ENCODE measurements at regions not wholly inside any gene's neighbourhood (a gene's known extent, or its start where the extent isn't known, plus 50 kb on each side); places are given as distances from the start of the nearest gene placed in this dataset.

DNA sequence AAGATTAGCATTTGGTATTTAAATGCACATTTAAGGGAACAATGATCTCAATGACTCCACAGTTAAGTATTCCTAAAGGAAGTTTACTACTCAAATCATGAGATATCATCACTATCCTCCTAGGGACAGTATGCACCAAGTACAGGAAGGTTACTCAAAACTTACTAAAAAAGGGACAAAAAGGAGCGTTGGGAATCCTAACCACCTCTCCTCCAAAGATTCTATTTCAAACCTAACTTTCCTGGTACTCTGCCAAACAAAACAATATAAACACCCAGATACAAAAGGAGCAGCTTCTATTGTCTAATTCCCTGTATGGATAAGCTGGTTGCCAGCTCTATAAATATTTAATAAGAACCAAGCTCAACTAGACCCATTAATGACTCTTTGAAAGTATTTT, 377.7 kb downstream of the NUAK1 start:
- no peak for DNase-seq

- peak in 1 of 3 donors; percentile 8 for DNase-seq
These were observed 374.4 kb downstream of the NUAK1 start for GRCh38 chr12:105764216-105764835.

GRCh38 chr12:105765053-105766014, 373.4 kb downstream of the NUAK1 start:
- no peak for DNase-seq

DNA sequence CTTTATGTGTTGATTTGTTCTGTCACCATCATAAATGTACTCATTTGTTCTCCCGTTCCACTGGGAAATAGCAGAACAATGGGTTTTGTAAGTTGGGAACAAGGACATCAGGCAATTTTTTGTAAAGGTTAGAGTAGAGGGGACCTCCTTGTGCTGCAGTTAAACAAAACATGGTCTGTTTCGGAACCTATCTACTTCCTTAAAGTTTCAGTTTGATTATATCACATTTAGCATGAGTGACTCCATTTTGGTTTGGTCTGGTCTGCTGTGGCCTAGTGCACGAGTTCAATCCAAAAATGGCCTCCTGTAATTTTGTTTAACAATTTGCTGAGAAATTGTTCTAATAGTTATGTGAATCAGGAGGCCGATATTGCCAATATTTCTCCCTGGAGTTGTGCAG, 372.7 kb downstream of the NUAK1 start:
- no peak for DNase-seq

- DNase-seq, result no peak
These were observed 369.3 kb downstream of the NUAK1 start for GRCh38 chr12:105769486-105769885.

DNA sequence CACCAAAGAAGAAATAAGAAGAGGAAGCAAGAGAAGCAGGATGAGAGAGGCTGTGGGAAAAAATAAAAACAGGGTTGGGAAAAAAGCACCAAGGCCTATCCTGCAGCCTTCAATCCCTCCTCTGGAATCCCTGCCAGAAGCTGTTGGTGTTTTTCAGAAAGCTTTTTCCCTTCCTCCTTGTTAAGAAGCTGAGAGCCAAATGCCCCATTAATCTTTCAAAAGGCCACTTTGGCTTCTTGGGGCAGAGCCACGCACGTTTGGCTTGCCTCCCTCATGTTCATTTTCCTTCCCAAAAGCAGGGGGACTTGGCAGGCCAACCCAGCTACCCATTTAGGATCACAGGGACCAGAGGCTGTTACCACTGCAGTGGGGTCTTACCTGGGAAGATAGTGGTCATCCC, 365.3 kb downstream of the NUAK1 start:
- DNase-seq, result no peak

DNA sequence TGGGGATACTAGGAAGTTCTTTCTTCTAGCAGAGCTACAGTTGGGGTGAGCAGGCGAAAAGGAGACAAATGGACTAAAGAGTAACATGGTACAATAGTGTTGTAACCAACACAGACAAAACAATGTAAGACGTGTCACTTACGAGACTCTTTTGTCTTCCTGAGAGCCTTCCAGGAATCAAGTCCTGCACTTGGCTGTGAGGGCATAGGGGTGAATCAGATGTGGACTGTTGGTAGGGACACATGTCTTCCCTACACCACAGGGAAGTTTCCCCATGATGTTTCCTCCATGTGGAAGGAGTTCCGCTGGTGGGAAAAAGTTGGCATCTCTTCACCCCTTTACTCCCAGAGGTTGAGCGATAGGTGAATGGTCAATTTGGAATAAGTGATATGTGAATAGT, 364.7 kb downstream of the NUAK1 start:
- DNase-seq, result no peak

- DNase-seq, result peak in 2 of 3 donors; percentile 2 to 17
These were observed 363.4 kb downstream of the NUAK1 start for GRCh38 chr12:105775343-105775742.

- DNase-seq, result peak; percentile 29 to 62 (median 57)
These were observed 354.5 kb downstream of the NUAK1 start for GRCh38 chr12:105783983-105784947.

DNA sequence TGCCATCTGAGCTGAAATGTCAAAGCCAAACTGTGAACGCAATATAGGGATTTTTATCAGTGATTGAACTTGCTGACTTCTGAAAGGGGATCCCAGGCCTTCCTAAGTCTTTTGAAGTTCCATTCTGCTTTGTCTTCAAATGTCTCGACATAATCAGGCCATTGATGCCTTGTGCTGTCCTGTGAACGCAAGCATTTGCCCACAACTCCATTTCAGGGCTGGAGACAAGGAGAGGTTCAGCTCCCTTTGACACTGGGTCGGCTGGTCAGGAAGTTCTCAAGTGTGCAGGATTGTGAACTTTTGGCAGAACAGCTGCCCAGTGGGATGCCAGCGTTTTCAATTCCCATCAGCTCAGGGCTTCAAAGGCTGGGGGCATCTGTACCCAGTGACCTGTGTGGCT, 345.3 kb downstream of the NUAK1 start:
- no peak for DNase-seq

- DNase-seq, result no peak
These were observed 340.4 kb downstream of the NUAK1 start for GRCh38 chr12:105798256-105798845.

DNA sequence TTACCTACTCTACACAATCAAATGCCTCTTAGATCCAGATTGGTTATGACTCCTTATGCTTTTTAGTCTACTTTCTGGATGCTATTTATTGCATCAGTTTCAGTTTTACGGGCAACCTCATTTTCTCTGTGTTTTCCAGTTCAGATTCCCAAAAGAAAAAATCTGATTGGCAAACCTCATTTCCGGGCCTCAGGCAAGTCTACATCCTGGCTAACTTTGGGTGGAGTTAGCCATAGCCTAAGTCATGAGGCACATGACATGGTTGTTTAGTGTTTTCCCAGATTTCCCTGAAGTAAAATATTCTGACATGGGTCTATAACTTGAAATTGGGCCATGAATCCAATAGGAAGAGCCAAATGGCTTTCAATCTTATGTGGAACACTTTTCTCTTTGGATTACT, 339.7 kb downstream of the NUAK1 start:
- no peak for DNase-seq

- no peak for DNase-seq
These were observed 337.4 kb downstream of the NUAK1 start for GRCh38 chr12:105801351-105801750.

DNA sequence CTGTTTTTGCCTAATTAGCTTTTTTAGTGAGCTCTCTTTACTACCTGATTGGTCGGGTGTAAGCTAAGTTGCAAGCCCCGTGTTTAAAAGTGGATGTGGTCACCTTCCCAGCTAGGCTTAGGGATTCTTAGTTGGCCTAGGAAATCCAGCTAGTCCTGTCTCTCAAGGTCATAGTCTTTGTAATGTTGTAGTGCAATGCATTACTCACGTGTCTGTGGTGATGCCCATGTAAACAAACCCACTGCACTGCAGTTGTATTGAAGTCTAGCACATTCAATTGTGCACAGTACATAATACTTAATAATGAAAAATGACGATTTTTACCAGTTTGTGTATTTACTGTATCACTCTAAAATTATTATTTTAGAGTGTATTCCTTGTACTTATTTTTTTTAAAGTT, 335.5 kb downstream of the NUAK1 start:
- no peak for DNase-seq

GRCh38 chr12:105804591-105805265, 334.0 kb downstream of the NUAK1 start:
- no peak for DNase-seq

- DNase-seq, result no peak
These were observed 332.9 kb downstream of the NUAK1 start for GRCh38 chr12:105805730-105806399.

DNA sequence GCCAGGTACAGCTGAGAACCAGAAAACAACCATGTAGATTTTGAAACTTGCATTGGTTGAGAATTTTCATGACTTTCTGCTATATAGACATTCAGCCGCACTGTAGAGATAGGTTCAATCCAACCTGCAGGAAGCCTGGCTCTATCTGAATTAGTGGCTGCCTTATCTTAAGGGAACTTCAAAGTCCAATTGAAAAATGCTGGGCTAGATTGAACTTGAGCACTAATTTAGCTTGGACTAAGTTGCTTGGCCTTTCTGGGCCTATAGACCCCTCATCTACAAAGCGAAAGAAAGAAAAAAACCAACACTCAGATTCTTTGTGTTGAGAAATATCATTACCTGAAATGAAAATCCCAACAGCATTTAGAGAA, 332.4 kb downstream of the NUAK1 start:
- no peak for DNase-seq

- DNase-seq, result no peak
These were observed 326.4 kb downstream of the NUAK1 start for GRCh38 chr12:105812366-105812765.

- DNase-seq, result no peak
These were observed 325.6 kb downstream of the NUAK1 start for GRCh38 chr12:105813201-105813600.

DNA sequence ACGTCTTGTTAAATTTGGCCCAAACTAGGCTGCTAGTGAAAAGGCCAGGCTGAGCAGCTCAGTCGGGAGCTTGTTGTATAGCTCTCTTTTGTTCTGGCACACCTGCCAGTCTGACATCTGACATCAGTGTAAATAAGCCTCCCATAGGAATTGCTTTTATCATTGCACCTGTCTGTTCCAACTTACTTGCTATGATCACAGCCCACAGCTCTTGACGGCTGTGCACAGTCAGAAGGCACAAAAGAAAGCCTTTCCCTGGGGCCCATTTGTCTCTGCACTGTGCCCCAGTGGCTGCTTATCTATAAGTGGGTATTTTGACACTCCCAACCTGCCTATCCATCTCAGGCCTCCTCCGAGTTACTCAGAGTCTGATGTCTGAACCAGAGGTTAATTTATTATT, 324.5 kb downstream of the NUAK1 start:
- no peak for DNase-seq

- peak in 1 of 3 donors; percentile 17 for DNase-seq
These were observed 319.2 kb downstream of the NUAK1 start for GRCh38 chr12:105819549-105819948.

Measured in suppressor macrophage treated with lipopolysaccharide for 1 hour (primary cell).